H1 (cell line): ENCODE measurements at regions not wholly inside any gene's neighbourhood (a gene's known extent, or its start where the extent isn't known, plus 50 kb on each side); places are given as distances from the start of the nearest gene placed in this dataset.

Source experiments
- CTCF ChIA-PET: fragments of 300-600 bp; sonication (Branson Sonifier 250); formaldehyde crosslinking; loops from one replicate; lab custom pipeline; 2021; ENCODE audit not compliant: partially characterized antibody; lab: Charles Lee
- POLR2A ChIA-PET: fragments of 300-600 bp; sonication (Branson Sonifier 250); formaldehyde crosslinking; loops from one replicate; lab custom pipeline; 2021; ENCODE audit warnings: inconsistent platforms; ENCODE audit not compliant: partially characterized antibody; lab: Charles Lee
- DNase-seq, 2 experiments: peaks; one replicate each; pipeline versions ENCODE4 v3.0.0 to v3.0.0-alpha.2; 2010 to 2022; ENCODE audit warnings: low spot score in 2 of 2, low read depth in 1 of 2, mixed read lengths in 1 of 2
- FAIRE-seq: peaks from 2 replicates; lab custom pipeline; 2011; peaks lifted over from hg19 to GRCh38; lab: Jason Lieb, UNC
- H2AFZ ChIP-seq: 2 replicates; pipeline ENCODE4 v1.8.1; 2012; ENCODE audit warnings: low read length, inconsistent platforms
- H2AK5ac ChIP-seq: 2 replicates; pipeline ENCODE4 v1.6.1; 2013; ENCODE audit warnings: low read depth, low read length
- H2BK120ac ChIP-seq: replicated peaks from 2 replicates; pipeline ENCODE3; 2013; ENCODE audit warnings: low read depth, low read length, inconsistent platforms
- H2BK12ac ChIP-seq: 2 replicates; pipeline ENCODE4 v1.6.1; 2013; ENCODE audit warnings: low read depth, low read length
- H2BK15ac ChIP-seq: 2 replicates; pipeline ENCODE4 v1.6.1; 2013; ENCODE audit warnings: low read length
- H2BK20ac ChIP-seq: 2 replicates; pipeline ENCODE4 v1.6.1; 2013; ENCODE audit warnings: low read length
- H2BK5ac ChIP-seq: 2 replicates; pipeline ENCODE4 v1.6.1; 2013; ENCODE audit warnings: low read depth, low read length
- H3K14ac ChIP-seq: 2 replicates; pipeline ENCODE4 v1.6.1; 2013; ENCODE audit warnings: inconsistent platforms; ENCODE audit not compliant: insufficient read length
- H3K18ac ChIP-seq: 2 replicates; pipeline ENCODE4 v1.6.1; 2013; ENCODE audit warnings: low read length; ENCODE audit errors: extremely low read depth
- H3K23ac ChIP-seq: 2 replicates; pipeline ENCODE4 v1.6.1; 2013; ENCODE audit warnings: inconsistent platforms; ENCODE audit not compliant: insufficient read length
- H3K23me2 ChIP-seq: 2 replicates; pipeline ENCODE4 v1.6.1; 2013; ENCODE audit warnings: low read depth, low read length
- H3K27ac ChIP-seq: 2 replicates; pipeline ENCODE4 v1.6.1; 2011; ENCODE audit warnings: low read depth, low read length, inconsistent platforms
- H3K27me3 ChIP-seq, 4 experiments: replicated peaks in 1 of 4; 1 replicate in 1 of 4; 2 replicates in 3 of 4; pipeline versions ENCODE4 v1.6.1 to v1.8.1; 2011 to 2013; ENCODE audit warnings: low read length in 3 of 4, mild to moderate bottlenecking in 3 of 4, inconsistent platforms in 2 of 4, mixed read lengths in 2 of 4, moderate library complexity in 1 of 4; ENCODE audit not compliant: control insufficient read depth in 3 of 4, insufficient read depth in 3 of 4; ENCODE audit errors: extremely low read depth in 1 of 4
- H3K36me3 ChIP-seq, 4 experiments: 2 replicates each; pipeline versions ENCODE4 v1.6.1 to v1.8.1; 2011 to 2013; ENCODE audit warnings: mild to moderate bottlenecking in 4 of 4, low read length in 3 of 4, moderate library complexity in 2 of 4, control low read depth in 1 of 4, inconsistent platforms in 1 of 4; ENCODE audit not compliant: insufficient read depth in 4 of 4, control insufficient read depth in 2 of 4
- H3K4ac ChIP-seq: replicated peaks from 2 replicates; pipeline ENCODE3; 2013; ENCODE audit warnings: low read length, low read depth, mixed read lengths, inconsistent platforms; ENCODE audit not compliant: insufficient read length
- H3K4me1 ChIP-seq, 4 experiments: replicated peaks in 1 of 4; 1 replicate in 1 of 4; 2 replicates in 3 of 4; pipeline versions ENCODE4 v1.6.1 to v1.8.1; 2011 to 2013; ENCODE audit warnings: low read length in 3 of 4, inconsistent platforms in 2 of 4, mixed read lengths in 1 of 4; ENCODE audit not compliant: insufficient read depth in 4 of 4, control insufficient read depth in 3 of 4
- H3K4me2 ChIP-seq, 2 experiments: 2 replicates each; pipeline versions ENCODE4 v1.6.1 to v1.8.1; 2011 to 2013; ENCODE audit warnings: low read depth in 2 of 2, low read length in 2 of 2, control low read depth in 1 of 2, inconsistent platforms in 1 of 2, mild to moderate bottlenecking in 1 of 2; ENCODE audit not compliant: insufficient read depth in 1 of 2
- H3K4me3 ChIP-seq, 4 experiments: fragments of 200-600, 300-600 bp in 1 of 4; sonication (generic), shearing (Covaris generic), sonication (Bioruptor Twin) in 1 of 4; 2 replicates each; pipeline versions ENCODE4 v1.5.1 to v1.8.1; 2011 to 2016; ENCODE audit warnings: low read length in 4 of 4, low read depth in 3 of 4, control low read depth in 2 of 4, inconsistent platforms in 2 of 4, mild to moderate bottlenecking in 2 of 4, mixed read lengths in 1 of 4, moderate library complexity in 1 of 4; ENCODE audit not compliant: insufficient read depth in 2 of 4; ENCODE audit errors: extremely low read depth in 1 of 4
- H3K56ac ChIP-seq: replicated peaks from 2 replicates; pipeline ENCODE3; 2013; ENCODE audit warnings: low read depth, mild to moderate bottlenecking, mixed read lengths, low read length, inconsistent platforms; ENCODE audit not compliant: insufficient read length
- H3K79me1 ChIP-seq: 2 replicates; pipeline ENCODE4 v1.6.1; 2013; ENCODE audit warnings: low read depth, low read length, control low read depth
- H3K79me2 ChIP-seq, 2 experiments: 2 replicates each; pipeline versions ENCODE4 v1.6.1 to v1.8.1; 2012 to 2013; ENCODE audit warnings: low read length in 2 of 2, mild to moderate bottlenecking in 2 of 2, inconsistent platforms in 1 of 2; ENCODE audit not compliant: insufficient read depth in 2 of 2, control insufficient read depth in 1 of 2
- H3K9ac ChIP-seq, 4 experiments: replicated peaks in 1 of 4; 1 replicate in 1 of 4; 2 replicates in 3 of 4; pipeline versions ENCODE4 v1.6.1 to v1.8.1; 2011 to 2013; ENCODE audit warnings: low read depth in 3 of 4, low read length in 3 of 4, control low read depth in 2 of 4, mild to moderate bottlenecking in 2 of 4, moderate library complexity in 2 of 4, inconsistent platforms in 1 of 4; ENCODE audit errors: extremely low read depth in 1 of 4
- H3K9me3 ChIP-seq, 2 experiments: 2 replicates each; pipeline versions ENCODE4 v1.6.1 to v1.8.1; 2012 to 2013; ENCODE audit warnings: mild to moderate bottlenecking in 2 of 2, moderate library complexity in 2 of 2, control low read depth in 1 of 2, inconsistent platforms in 1 of 2, low read depth in 1 of 2, low read length in 1 of 2, mixed read lengths in 1 of 2; ENCODE audit not compliant: insufficient read depth in 2 of 2
- H4K20me1 ChIP-seq, 2 experiments: replicated peaks in 1 of 2; 2 replicates each; pipeline versions ENCODE3 to v1.8.1; 2011 to 2013; ENCODE audit warnings: inconsistent platforms in 2 of 2, low read length in 2 of 2, mild to moderate bottlenecking in 1 of 2; ENCODE audit not compliant: insufficient read depth in 2 of 2, control insufficient read depth in 1 of 2
- H4K5ac ChIP-seq: 2 replicates; pipeline ENCODE4 v1.6.1; 2013; ENCODE audit warnings: low read length, low read depth, mixed read lengths, inconsistent platforms; ENCODE audit not compliant: insufficient read length
- H4K8ac ChIP-seq: 2 replicates; pipeline ENCODE4 v1.8.0; 2013; ENCODE audit warnings: mild to moderate bottlenecking, moderate library complexity, low read length, inconsistent platforms; ENCODE audit not compliant: insufficient read depth; ENCODE audit errors: extremely low read depth
- H4K91ac ChIP-seq: replicated peaks from 2 replicates; pipeline ENCODE3; 2013; ENCODE audit warnings: low read length, mixed read lengths, inconsistent platforms; ENCODE audit not compliant: insufficient read length
- CBX5 ChIP-seq: fragments of 300-800, 300-1000 bp; sonication (generic); IDR thresholded peaks from 2 replicates; pipeline ENCODE4 v1.7.1; 2016; ENCODE audit warnings: antibody characterized with exemption, low read length, low read depth
- HDAC6 ChIP-seq: IDR thresholded peaks from one replicate; pipeline ENCODE4 v1.7.1; 2012; ENCODE audit warnings: low read depth, mild to moderate bottlenecking, inconsistent platforms, low read length, moderate library complexity
- POU5F1 ChIP-seq: IDR thresholded peaks from 2 replicates; pipeline ENCODE4 v1.6.1; 2011; ENCODE audit warnings: low read depth, mild to moderate bottlenecking, low read length, moderate library complexity
- SAP30 ChIP-seq: fragments of 300-600 bp; sonication (generic); IDR thresholded peaks from 2 replicates; pipeline ENCODE4 v1.7.1; 2012; ENCODE audit warnings: low read length, moderate library complexity, mild to moderate bottlenecking, inconsistent platforms; ENCODE audit not compliant: insufficient read depth, insufficient replicate concordance
- WGBS, 2 experiments: shearing (Covaris generic) in 1 of 2; methylation state at CpG; one replicate each; pipeline versions ENCODE4 v1.1.6 to v1.1.7; 2013 to 2015; ENCODE audit warnings: low lambda C conversion rate in 2 of 2, mixed read lengths in 2 of 2, inconsistent platforms in 1 of 2, low coverage in 1 of 2, missing lambda C conversion rate in 1 of 2; ENCODE audit not compliant: insufficient replicate concordance in 2 of 2, insufficient coverage in 1 of 2, insufficient read length in 1 of 2; ENCODE audit errors: extremely low coverage in 1 of 2, missing lambda C conversion rate in 1 of 2; 5-methylcytosine and 5-hydroxymethylcytosine counted together

- H3K27me3 ChIP-seq, result no peaks in the 10 kb centered on the region
- H2BK12ac ChIP-seq, result no peak overlapping the region
- no peak for FAIRE-seq
- TF ChIP-seq CBX5, result no peak
- TF ChIP-seq POU5F1, result no peak
- no peak for TF ChIP-seq SAP30
- no peak for TF ChIP-seq HDAC6
Observed at GRCh38 chr1:238981317-238981933, 404.9 kb upstream of the CHRM3 start.

More at GRCh38 chr1:238981317-238981933, 404.9 kb upstream of the CHRM3 start:
- H3K18ac ChIP-seq, result no peak overlapping the region
- H3K23ac ChIP-seq, result no peak overlapping the region
- H2BK120ac ChIP-seq, result no peak overlapping the region
- H3K79me1 ChIP-seq, result no peaks in the 10 kb centered on the region
- H4K5ac ChIP-seq, result no peak overlapping the region
- no peaks in the 10 kb centered on the region for H3K23me2 ChIP-seq
- DNase-seq, result no peak
- H4K20me1 ChIP-seq, result no peaks in the 10 kb centered on the region
- H3K4me1 ChIP-seq, result no peaks in the 10 kb centered on the region
- no peak overlapping the region for H2BK15ac ChIP-seq
- WGBS, 2 experiments, result 85% methylated on average over 2 of the region's 2 CpGs; no CpG with 5 or more reads in 1 of the 2 experiments
- no peak overlapping the region for H3K4me3 ChIP-seq
- no peak overlapping the region for H3K27ac ChIP-seq
- H4K91ac ChIP-seq, result no peak overlapping the region
- no peaks in the 10 kb centered on the region for H3K9me3 ChIP-seq
- no peak overlapping the region for H3K4ac ChIP-seq
- H3K4me2 ChIP-seq, result no peak overlapping the region
- no peak overlapping the region for H3K14ac ChIP-seq
- POLR2A ChIA-PET, result no interaction called here
- H2BK5ac ChIP-seq, result no peak overlapping the region
- H3K9ac ChIP-seq, result no peak overlapping the region
- no peak overlapping the region for H2AK5ac ChIP-seq
- CTCF ChIA-PET, result interaction anchor here (1.1 kb wide), 1 partner anchor 27 kb away, joined by 4 read pairs; no protein-coding TSS in a partner anchor
- no peaks in the 10 kb centered on the region for H3K79me2 ChIP-seq
- H2AFZ ChIP-seq, result no peak overlapping the region
- no peak overlapping the region for H2BK20ac ChIP-seq
- H3K56ac ChIP-seq, result no peak overlapping the region
- no peak overlapping the region for H4K8ac ChIP-seq
- no peaks in the 10 kb centered on the region for H3K36me3 ChIP-seq
